ENCODE measurements at regions not wholly inside any gene's neighbourhood (a gene's known extent, or its start where the extent isn't known, plus 50 kb on each side); places are given as distances from the start of the nearest gene placed in this dataset.

GRCh38 chrX:6472652-6473342 is 62.1 kb downstream of the VCX3A start:
- Histone ChIP-seq H3K9me3 (replicated peaks) (no peaks in the 10 kb centered on the region), H3K27ac (no peak overlapping the region), H3K36me3 (no peaks in the 10 kb centered on the region), H3K4me3 (no peak overlapping the region), H3K4me1 (no peaks in the 10 kb centered on the region), H3K27me3 (no peaks in the 10 kb centered on the region)
- DNase-seq, result no peak

GRCh38 chrX:6468706-6469105 is 66.2 kb downstream of the VCX3A start:
- no peaks in the 10 kb centered on the region for H3K9me3 ChIP-seq (replicated peaks)
- H3K4me3 ChIP-seq, result no peak overlapping the region
- H3K4me1 ChIP-seq, result no peaks in the 10 kb centered on the region
- H3K27me3 ChIP-seq, result no peaks in the 10 kb centered on the region
- H3K36me3 ChIP-seq, result no peaks in the 10 kb centered on the region
- DNase-seq, result no peak
- H3K27ac ChIP-seq, result no peak overlapping the region

DNA sequence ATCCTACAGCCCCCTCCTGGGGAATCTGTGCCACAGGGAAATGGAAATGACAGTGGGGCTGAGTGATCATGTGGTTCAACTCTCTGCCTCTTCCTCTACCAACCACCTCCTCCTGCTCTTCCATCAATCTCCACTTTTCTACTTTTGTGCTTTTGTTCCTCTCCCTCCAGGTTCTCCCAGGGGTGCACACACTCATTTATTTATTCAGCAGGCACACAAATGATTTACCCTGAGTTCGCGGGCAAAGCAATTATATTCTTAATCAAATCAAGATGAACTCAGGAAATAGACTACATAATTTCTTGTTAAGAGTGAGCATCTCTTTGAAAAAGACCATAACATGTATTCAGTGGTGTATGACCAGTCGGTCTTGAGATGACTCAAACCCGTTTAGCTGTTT is 69.2 kb downstream of the VCX3A start:
- Histone ChIP-seq H3K36me3 (no peaks in the 10 kb centered on the region), H3K27ac (no peak overlapping the region)

DNA sequence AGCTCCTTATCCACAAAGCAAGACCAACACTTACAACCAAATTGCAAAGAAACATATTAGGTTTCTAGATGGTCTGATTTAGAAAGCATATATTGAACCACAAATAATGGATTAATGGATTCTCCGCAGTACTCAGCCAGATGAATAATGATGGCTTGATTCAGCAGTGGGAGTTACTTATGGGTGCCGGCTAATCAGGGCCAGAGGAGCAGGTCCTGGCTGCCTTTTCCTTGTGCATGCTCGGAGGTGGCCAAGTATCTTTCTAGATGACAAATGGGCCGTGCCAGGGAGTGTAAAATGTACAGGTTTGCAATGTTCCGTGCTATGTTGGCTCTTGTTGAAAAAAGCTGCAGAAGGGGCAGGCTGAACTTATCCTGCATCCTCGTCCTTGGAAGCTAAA is 70.2 kb downstream of the VCX3A start:
- DNase-seq, result no peak
- H3K27me3 ChIP-seq, result no peaks in the 10 kb centered on the region
- no peak overlapping the region for H3K27ac ChIP-seq
- no peaks in the 10 kb centered on the region for H3K4me1 ChIP-seq
- H3K36me3 ChIP-seq, result no peaks in the 10 kb centered on the region
- H3K9me3 ChIP-seq (replicated peaks), result no peaks in the 10 kb centered on the region
- no peak overlapping the region for H3K4me3 ChIP-seq

More for the DNA sequence above, 69.2 kb downstream of the VCX3A start:
- Histone ChIP-seq H3K9me3 (replicated peaks) (no peaks in the 10 kb centered on the region), H3K27me3 (no peaks in the 10 kb centered on the region), H3K4me1 (no peaks in the 10 kb centered on the region), H3K4me3 (no peak overlapping the region)
- DNase-seq, result no peak

- H3K9me3 ChIP-seq (replicated peaks), result no peaks in the 10 kb centered on the region
- DNase-seq, result no peak
- no peaks in the 10 kb centered on the region for H3K27me3 ChIP-seq
- H3K4me1 ChIP-seq, result no peaks in the 10 kb centered on the region
- no peak overlapping the region for H3K27ac ChIP-seq
- no peak overlapping the region for H3K4me3 ChIP-seq
- H3K36me3 ChIP-seq, result no peaks in the 10 kb centered on the region
Observed at GRCh38 chrX:6460893-6461490, 73.9 kb downstream of the VCX3A start.

GRCh38 chrX:6456196-6456595 is 78.7 kb downstream of the VCX3A start:
- Histone ChIP-seq H3K27me3 (no peaks in the 10 kb centered on the region), H3K4me1 (no peaks in the 10 kb centered on the region), H3K27ac (no peak overlapping the region), H3K4me3 (no peak overlapping the region), H3K36me3 (no peaks in the 10 kb centered on the region), H3K9me3 (replicated peaks) (no peaks in the 10 kb centered on the region)
- DNase-seq, result no peak

GRCh38 chrX:6449946-6450345 is 85.0 kb downstream of the VCX3A start:
- no peak for DNase-seq
- Histone ChIP-seq H3K36me3 (no peaks in the 10 kb centered on the region), H3K4me1 (no peaks in the 10 kb centered on the region), H3K9me3 (replicated peaks) (no peaks in the 10 kb centered on the region), H3K27ac (no peak overlapping the region), H3K4me3 (no peak overlapping the region), H3K27me3 (no peaks in the 10 kb centered on the region)

- DNase-seq, result peak; percentile 55 to 60
- Histone ChIP-seq H3K9me3 (replicated peaks) (no peaks in the 10 kb centered on the region), H3K27me3 (no peaks in the 10 kb centered on the region), H3K27ac (no peak overlapping the region), H3K4me3 (no peak overlapping the region), H3K4me1 (no peaks in the 10 kb centered on the region), H3K36me3 (no peaks in the 10 kb centered on the region)
Observed at GRCh38 chrX:6448003-6448402, 86.9 kb downstream of the VCX3A start.

DNA sequence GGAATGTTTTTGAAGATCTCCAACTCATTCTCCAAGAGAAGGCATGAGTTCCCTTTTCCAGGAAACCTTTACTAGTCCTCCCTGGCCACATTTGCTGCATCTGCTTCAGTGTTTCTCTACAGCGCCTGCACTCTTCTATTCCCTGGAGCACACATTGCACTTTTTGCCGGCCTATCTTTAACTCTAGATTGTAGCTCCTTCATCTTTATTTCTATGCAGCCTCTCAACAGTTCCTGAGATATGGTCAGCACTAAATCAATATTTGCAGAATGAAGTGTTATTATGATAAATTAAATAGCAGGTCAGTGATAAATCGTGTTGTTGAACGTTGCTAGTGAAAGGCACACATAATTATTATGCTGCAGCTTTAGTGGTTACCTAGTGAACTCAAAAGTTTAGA is 88.3 kb downstream of the VCX3A start:
- Histone ChIP-seq H3K27ac (no peak overlapping the region), H3K4me3 (no peak overlapping the region), H3K4me1 (no peaks in the 10 kb centered on the region), H3K9me3 (replicated peaks) (no peaks in the 10 kb centered on the region), H3K27me3 (no peaks in the 10 kb centered on the region), H3K36me3 (no peaks in the 10 kb centered on the region)
- DNase-seq, result no peak

- H3K27me3 ChIP-seq, result no peaks in the 10 kb centered on the region
- DNase-seq, result no peak
- no peak overlapping the region for H3K27ac ChIP-seq
- H3K9me3 ChIP-seq (replicated peaks), result no peaks in the 10 kb centered on the region
- H3K36me3 ChIP-seq, result no peaks in the 10 kb centered on the region
- no peaks in the 10 kb centered on the region for H3K4me1 ChIP-seq
- no peak overlapping the region for H3K4me3 ChIP-seq
Observed at GRCh38 chrX:6440648-6441047, 94.3 kb downstream of the VCX3A start.

GRCh38 chrX:6432226-6432625 is 102.7 kb downstream of the VCX3A start:
- Histone ChIP-seq H3K4me3 (no peak overlapping the region), H3K27me3 (no peaks in the 10 kb centered on the region), H3K27ac (no peak overlapping the region), H3K9me3 (replicated peaks) (no peaks in the 10 kb centered on the region), H3K4me1 (no peaks in the 10 kb centered on the region), H3K36me3 (no peaks in the 10 kb centered on the region)
- DNase-seq, result no peak

- no peak for DNase-seq
- Histone ChIP-seq H3K27me3 (no peaks in the 10 kb centered on the region), H3K9me3 (replicated peaks) (no peaks in the 10 kb centered on the region), H3K36me3 (no peaks in the 10 kb centered on the region), H3K27ac (no peak overlapping the region), H3K4me3 (no peak overlapping the region), H3K4me1 (no peaks in the 10 kb centered on the region)
Observed at GRCh38 chrX:6407542-6407941, 127.4 kb downstream of the VCX3A start.

DNA sequence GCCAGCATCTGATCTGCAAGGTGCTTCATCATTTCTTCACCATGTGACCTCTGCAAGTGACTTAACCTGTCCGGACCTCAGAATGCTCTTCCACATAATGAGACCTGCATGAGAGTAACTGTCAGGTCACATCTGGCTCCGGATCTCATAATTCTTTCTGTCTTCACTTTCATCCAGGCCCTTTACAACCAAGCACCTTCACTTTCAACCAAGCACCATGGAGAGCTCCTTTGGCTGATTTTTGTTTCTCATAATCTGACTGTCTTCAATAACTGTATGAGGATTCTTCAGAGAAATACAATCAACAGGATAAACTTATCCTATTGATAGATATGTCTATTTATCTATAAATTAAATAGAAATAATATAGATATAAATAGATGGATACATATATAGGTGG is 148.1 kb downstream of the VCX3A start:
- Histone ChIP-seq H3K27me3 (no peaks in the 10 kb centered on the region), H3K9me3 (replicated peaks) (no peaks in the 10 kb centered on the region), H3K36me3 (no peaks in the 10 kb centered on the region), H3K4me3 (no peak overlapping the region), H3K4me1 (no peaks in the 10 kb centered on the region), H3K27ac (no peak overlapping the region)
- DNase-seq, result peak in 1 of 2 experiments; percentile 8

DNA sequence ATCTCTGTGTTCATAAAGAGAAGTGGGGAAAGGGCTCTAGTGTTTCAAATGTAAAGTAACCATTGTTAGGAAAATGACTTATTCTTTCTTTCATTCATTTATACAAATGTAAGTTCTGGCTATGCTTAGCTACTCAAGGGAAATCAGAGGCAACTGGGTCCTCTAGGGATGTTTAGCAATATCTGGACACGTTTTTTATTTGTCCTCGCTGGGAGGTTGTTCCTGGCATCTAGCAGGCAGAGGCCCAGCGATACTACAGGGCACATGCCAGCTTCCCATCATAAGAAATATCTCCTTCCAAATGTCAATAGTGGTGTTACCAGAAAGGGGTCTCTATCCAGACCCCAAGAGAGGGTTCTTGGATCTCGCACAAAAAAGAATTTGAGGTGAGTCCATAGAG is 150.0 kb downstream of the VCX3A start:
- no peaks in the 10 kb centered on the region for H3K27me3 ChIP-seq
- no peaks in the 10 kb centered on the region for H3K4me1 ChIP-seq
- no peak for DNase-seq
- H3K36me3 ChIP-seq, result no peaks in the 10 kb centered on the region
- H3K4me3 ChIP-seq, result no peak overlapping the region
- H3K27ac ChIP-seq, result no peak overlapping the region
- H3K9me3 ChIP-seq (replicated peaks), result no peaks in the 10 kb centered on the region

DNA sequence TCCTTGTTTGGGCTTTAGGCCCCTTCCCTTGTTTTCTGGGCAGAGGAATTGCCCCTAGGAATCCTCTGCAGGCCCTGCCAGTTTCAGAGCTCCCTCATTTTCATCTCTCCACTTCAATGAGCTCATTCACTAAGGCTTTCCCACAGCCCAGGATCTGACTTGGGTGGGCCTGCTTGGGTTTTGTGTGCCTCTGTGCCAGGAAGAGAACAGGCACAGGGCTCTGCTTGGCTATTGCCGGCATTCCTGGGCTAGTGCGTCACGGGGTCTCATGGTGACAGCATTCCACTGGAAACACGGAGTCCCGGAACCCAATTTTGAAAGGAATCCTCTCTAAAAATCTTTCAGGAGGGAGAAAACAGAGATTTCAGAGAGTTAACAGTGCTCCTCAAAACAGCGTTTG is 150.5 kb downstream of the VCX3A start:
- H3K9me3 ChIP-seq (replicated peaks), result no peaks in the 10 kb centered on the region
- H3K27ac ChIP-seq, result no peak overlapping the region
- H3K27me3 ChIP-seq, result no peaks in the 10 kb centered on the region
- no peak overlapping the region for H3K4me3 ChIP-seq
- DNase-seq, result no peak
- no peaks in the 10 kb centered on the region for H3K4me1 ChIP-seq
- H3K36me3 ChIP-seq, result no peaks in the 10 kb centered on the region

- Histone ChIP-seq H3K36me3 (no peaks in the 10 kb centered on the region), H3K4me1 (no peaks in the 10 kb centered on the region), H3K27me3 (no peaks in the 10 kb centered on the region), H3K27ac (no peak overlapping the region), H3K9me3 (replicated peaks) (no peaks in the 10 kb centered on the region), H3K4me3 (no peak overlapping the region)
- DNase-seq, result no peak
Observed at GRCh38 chrX:6383917-6384316, 151.0 kb downstream of the VCX3A start.
